Gastroesophageal sphincter (tissue), 3 donors: ENCODE measurements at regions not wholly inside any gene's neighbourhood (a gene's known extent, or its start where the extent isn't known, plus 50 kb on each side); places are given as distances from the start of the nearest gene placed in this dataset.

ENCODE experiments used
- CTCF ChIP-seq, 4 experiments: fragments of 200-600 bp in 2 of 4; fragments of 450-650 bp in 2 of 4; sonication (generic) in 1 of 4; IDR thresholded peaks; one replicate each; pipeline ENCODE4 v1.5.1; 2017 to 2019; ENCODE audit warnings: antibody characterized with exemption in 4 of 4, mild to moderate bottlenecking in 2 of 4, moderate library complexity in 2 of 4
- EP300 ChIP-seq: sonication (generic); formaldehyde crosslinking; IDR thresholded peaks from one replicate; pipeline ENCODE4 v1.6.1; 2017; ENCODE audit warnings: antibody characterized with exemption, mild to moderate bottlenecking
- POLR2A ChIP-seq, 2 donors: fragments of 450-650 bp; IDR thresholded peaks; one replicate each; pipeline ENCODE4 v1.6.1; 2017; ENCODE audit warnings: antibody characterized with exemption in 2 of 2, mild to moderate bottlenecking in 2 of 2, moderate library complexity in 1 of 2

- no peak for TF ChIP-seq POLR2A (IDR thresholded peaks at IDR 0.05)
- no peak for TF ChIP-seq CTCF (IDR thresholded peaks at IDR 0.05)
- TF ChIP-seq EP300, result no peak
Observed at GRCh38 chr3:76346690-76347089, 561.3 kb upstream of the ZNF717 start.
